Glomerular visceral epithelial cell (primary cell): ENCODE measurements at regions not wholly inside any gene's neighbourhood (a gene's known extent, or its start where the extent isn't known, plus 50 kb on each side); places are given as distances from the start of the nearest gene placed in this dataset.

Experiments used
- DNase-seq: peaks from one replicate; pipeline ENCODE4 v3.0.0-alpha.2; 2016; ENCODE audit errors: extremely low spot score

GRCh38 chr17:27391427-27391826, 64.8 kb upstream of the KSR1 start:
- DNase-seq: no peak

GRCh38 chr17:27396045-27396444, 60.2 kb upstream of the KSR1 start:
- DNase-seq: no peak

- no peak for DNase-seq
Observed at GRCh38 chr17:27396941-27397340, 59.3 kb upstream of the KSR1 start.

DNA sequence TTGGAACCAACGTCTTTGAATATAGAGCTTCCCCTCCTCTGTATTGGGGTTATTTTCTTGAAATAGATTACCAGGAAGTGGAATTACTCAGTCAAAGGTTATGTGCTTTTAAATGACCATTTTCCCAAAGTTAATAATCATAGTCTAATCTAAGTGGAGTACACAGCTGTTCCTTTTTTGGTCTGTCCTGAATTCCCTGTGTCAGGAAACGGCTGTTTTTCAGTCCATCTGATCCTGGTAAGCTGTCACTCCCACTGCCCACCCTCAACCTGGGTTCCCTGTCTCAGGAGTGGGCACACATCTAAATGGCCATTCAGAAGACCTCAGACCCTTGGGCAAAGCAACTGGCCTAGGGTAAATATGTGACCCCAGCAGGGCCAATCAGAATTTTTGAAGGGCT, 57.6 kb upstream of the KSR1 start:
- no peak for DNase-seq

- DNase-seq: no peak
Observed at GRCh38 chr17:27400991-27401390, 55.3 kb upstream of the KSR1 start.

DNA sequence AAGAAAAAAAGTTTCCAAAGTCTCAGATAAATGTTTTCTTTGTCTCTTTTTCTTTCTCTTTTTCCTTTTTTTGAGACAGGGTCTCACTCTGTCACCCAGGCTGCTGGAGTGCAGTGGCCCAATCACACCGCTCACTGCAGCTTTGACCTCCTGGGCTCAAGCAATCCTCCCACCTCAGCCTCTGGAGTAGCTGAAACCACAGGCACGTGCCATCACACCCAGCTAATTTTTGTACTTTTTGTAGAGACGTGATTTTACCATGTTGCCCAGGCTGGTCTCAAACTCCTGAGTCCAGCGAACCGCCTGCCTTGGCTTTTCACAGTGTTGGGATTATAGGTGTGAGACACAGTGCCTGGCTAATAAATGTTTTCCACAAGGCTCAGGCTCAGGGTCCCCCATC, 53.3 kb upstream of the KSR1 start:
- DNase-seq: no peak

DNA sequence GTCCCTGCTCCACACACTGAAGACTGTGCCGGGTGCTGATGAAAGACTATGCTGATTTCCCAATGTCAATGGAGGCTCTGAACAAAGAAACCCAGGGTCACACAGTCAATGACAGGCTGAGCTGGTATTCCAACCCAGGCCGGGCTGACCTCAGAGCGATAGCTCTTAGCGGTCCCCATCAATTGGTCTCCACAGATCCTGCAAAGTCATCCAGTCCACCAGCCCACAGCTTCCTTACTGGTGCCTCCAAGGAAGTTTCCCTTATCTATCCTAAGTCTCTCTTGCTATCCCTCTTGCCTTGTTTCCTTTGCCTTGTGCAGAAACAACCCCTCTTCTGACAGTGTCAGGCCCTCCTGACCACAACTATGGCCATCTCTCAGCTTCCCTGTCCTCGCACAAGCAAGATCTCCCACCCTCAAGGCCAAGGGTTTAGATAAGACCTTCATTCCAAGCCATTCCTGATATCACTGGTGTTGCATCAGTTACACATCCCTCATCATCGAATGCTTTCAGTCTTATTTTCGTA, 52.7 kb upstream of the KSR1 start:
- no peak for DNase-seq

- DNase-seq: no peak
Observed at GRCh38 chr17:27404676-27405075, 51.6 kb upstream of the KSR1 start.
